Right lobe of liver (tissue), 6 donors: ENCODE measurements at regions not wholly inside any gene's neighbourhood (a gene's known extent, or its start where the extent isn't known, plus 50 kb on each side); places are given as distances from the start of the nearest gene placed in this dataset.

Experiments
- ATAC-seq, 4 donors: fragments of 200-7000 bp; cut with Tn5 transposase; one replicate each; pipeline ENCODE4 v1.9.1; 2020; ENCODE audit warnings: mild to moderate bottlenecking in 4 of 4, moderate library complexity in 4 of 4
- DNase-seq, 3 donors: peaks; one replicate each; pipeline ENCODE4 v3.0.0-alpha.2; 2020
- H3K27ac ChIP-seq, 3 donors: fragments of 200-600 bp; one replicate each; pipeline ENCODE4 v1.8.0; 2022
- H3K27me3 ChIP-seq, 2 donors: fragments of 200-600 bp; one replicate each; pipeline ENCODE4 v1.8.0; 2022
- H3K36me3 ChIP-seq, 4 donors: fragments of 200-600 bp; sonication (generic) in 1 of 4; one replicate each; pipeline versions ENCODE4 v1.5.1 to v1.8.0; 2017 to 2022; ENCODE audit warnings: control low read depth in 1 of 4
- H3K4me1 ChIP-seq, 4 donors: fragments of 200-600 bp; sonication (generic) in 1 of 4; one replicate each; pipeline versions ENCODE4 v1.5.1 to v1.8.0; 2017 to 2022; ENCODE audit warnings: control low read depth in 1 of 4
- H3K4me3 ChIP-seq, 3 donors: fragments of 200-600 bp; one replicate each; pipeline ENCODE4 v1.8.0; 2022
- H3K9me3 ChIP-seq, 4 donors: fragments of 200-600 bp; sonication (generic) in 1 of 4; one replicate each; pipeline versions ENCODE4 v1.5.1 to v1.8.0; 2017 to 2022; ENCODE audit warnings: control low read depth in 1 of 4
- CTCF ChIP-seq, 4 donors: fragments of 200-600 bp in 3 of 4; fragments of 450-650 bp in 1 of 4; IDR thresholded peaks; one replicate each; pipeline versions ENCODE4 v1.5.1 to v1.8.0; 2016 to 2022; ENCODE audit warnings: antibody characterized with exemption in 4 of 4, mild to moderate bottlenecking in 2 of 4
- POLR2A ChIP-seq: fragments of 450-650 bp; IDR thresholded peaks from one replicate; pipeline ENCODE4 v1.6.1; 2017; ENCODE audit warnings: antibody characterized with exemption, mild to moderate bottlenecking
- WGBS: methylation state at CpG from one replicate; pipeline ENCODE4 v1.1.6; 2018; ENCODE audit warnings: low coverage, low lambda C conversion rate; ENCODE audit not compliant: insufficient coverage; ENCODE audit errors: missing lambda C conversion rate; 5-methylcytosine and 5-hydroxymethylcytosine counted together
- intact Hi-C, 2 donors: fragments of 100-400 bp; cut with DNase I; formaldehyde crosslinking; loops; one replicate each; pipeline versions ENCODE4 v1.11.2 to v1.14.1; 2022
- donor health status: DM: no; HTN: yes; CAD: no.
- donor health status: DM: no; HTN: no; CAD: no.
- donor health status: DM: no; HTN: no; CAD: no.
- donor health status: DM: no; HTN: yes; CAD: no.
- donor health status: DM: no; HTN: yes; CAD: no.

- H3K36me3 ChIP-seq, result no peaks in the 10 kb centered on the region
- H3K4me1 ChIP-seq, result no peaks in the 10 kb centered on the region
- no peak for TF ChIP-seq POLR2A
- TF ChIP-seq CTCF (IDR thresholded peaks at IDR 0.05), result no peak
- intact Hi-C loops, result no loop called here
- DNase-seq (no peak), ATAC-seq (no peak)
- H3K27me3 ChIP-seq, result no peaks in the 10 kb centered on the region
- H3K9me3 ChIP-seq, result no peaks in the 10 kb centered on the region
- no peak overlapping the region for H3K27ac ChIP-seq
- H3K4me3 ChIP-seq, result no peak overlapping the region
- 30% methylated on average over 8 of the region's 8 CpGs for WGBS
Measured at GRCh38 chr10:25815999-25816768, 117.8 kb upstream of the MYO3A start.

DNA sequence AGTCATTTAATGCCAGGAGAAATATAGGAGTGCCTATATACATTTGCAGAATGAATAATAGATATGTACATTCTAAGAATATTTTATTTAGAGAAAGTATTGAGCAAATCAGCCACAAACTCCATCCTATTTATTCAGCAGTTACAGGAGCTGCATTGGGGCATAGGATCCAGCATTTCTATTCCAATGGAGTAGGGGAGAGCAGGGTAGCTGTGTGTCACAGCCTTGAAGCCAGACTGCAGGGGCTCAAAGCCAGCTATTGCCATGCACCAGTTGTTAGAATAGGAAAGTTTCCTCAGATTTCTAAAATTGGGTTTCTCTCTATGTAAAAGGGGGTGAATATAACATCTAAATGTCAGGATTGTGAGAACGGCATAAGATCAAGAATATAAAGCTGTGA is 116.8 kb upstream of the MYO3A start:
- 67% methylated on average over 1 of the region's 1 CpG for WGBS

GRCh38 chr10:25818751-25819150 is 115.3 kb upstream of the MYO3A start:
- H3K4me1 ChIP-seq, result no peaks in the 10 kb centered on the region
- DNase-seq, result no peak
- TF ChIP-seq POLR2A (no peak), CTCF (IDR thresholded peaks at IDR 0.05) (no peak)
- no peaks in the 10 kb centered on the region for H3K27me3 ChIP-seq
- ATAC-seq, result no peak
- H3K36me3 ChIP-seq, result no peaks in the 10 kb centered on the region
- no peaks in the 10 kb centered on the region for H3K9me3 ChIP-seq
- H3K4me3 ChIP-seq, result no peak overlapping the region
- intact Hi-C loops, result no loop called here
- WGBS, result 29% methylated on average over 9 of the region's 9 CpGs
- no peak overlapping the region for H3K27ac ChIP-seq

More for the DNA sequence above, 116.8 kb upstream of the MYO3A start:
- no peak for ATAC-seq
- Histone ChIP-seq H3K4me3 (no peak overlapping the region), H3K27ac (no peak overlapping the region), H3K36me3 (no peaks in the 10 kb centered on the region), H3K4me1 (no peaks in the 10 kb centered on the region), H3K27me3 (no peaks in the 10 kb centered on the region), H3K9me3 (no peaks in the 10 kb centered on the region)
- intact Hi-C loops, result no loop called here
- no peak for DNase-seq
- TF ChIP-seq POLR2A (no peak), CTCF (IDR thresholded peaks at IDR 0.05) (no peak)

GRCh38 chr10:25820472-25820871 is 113.6 kb upstream of the MYO3A start:
- DNase-seq (no peak), ATAC-seq (no peak)
- no peaks in the 10 kb centered on the region for H3K36me3 ChIP-seq
- no peak overlapping the region for H3K27ac ChIP-seq
- H3K4me1 ChIP-seq, result no peaks in the 10 kb centered on the region
- H3K27me3 ChIP-seq, result no peaks in the 10 kb centered on the region
- no peaks in the 10 kb centered on the region for H3K9me3 ChIP-seq
- WGBS, result 34% methylated on average over 2 of the region's 2 CpGs
- no peak overlapping the region for H3K4me3 ChIP-seq
- intact Hi-C loops, result no loop called here
- TF ChIP-seq POLR2A (no peak), CTCF (IDR thresholded peaks at IDR 0.05) (no peak)
